Activated CD4-positive, alpha-beta T cell treated with anti-CD3 and anti-CD28 coated beads for 4 hours (primary cell): ENCODE measurements at regions not wholly inside any gene's neighbourhood (a gene's known extent, or its start where the extent isn't known, plus 50 kb on each side); places are given as distances from the start of the nearest gene placed in this dataset.

Experiments used
- DNase-seq, 2 donors: peaks; one replicate each; pipeline ENCODE4 v3.0.0-alpha.2; 2020

- no peak for DNase-seq
Observed at GRCh38 chr5:89981878-89982773, 427.4 kb downstream of the CETN3 start.

- no peak for DNase-seq
Observed at GRCh38 chr5:89981021-89981420, 428.5 kb downstream of the CETN3 start.

GRCh38 chr5:89973516-89973915 lies 436.0 kb downstream of the CETN3 start:
- no peak for DNase-seq

GRCh38 chr5:89972901-89973300 lies 436.7 kb downstream of the CETN3 start:
- DNase-seq = no peak

GRCh38 chr5:89968958-89969381 lies 440.6 kb downstream of the CETN3 start:
- DNase-seq = no peak

GRCh38 chr5:89967771-89968444 lies 441.6 kb downstream of the CETN3 start:
- no peak for DNase-seq

- no peak for DNase-seq
Observed at GRCh38 chr5:89956838-89957237, 452.7 kb downstream of the CETN3 start.

- DNase-seq = no peak
Observed at GRCh38 chr5:89954916-89955315, 454.6 kb downstream of the CETN3 start.

GRCh38 chr5:89951876-89952275 lies 457.7 kb downstream of the CETN3 start:
- no peak for DNase-seq

GRCh38 chr5:89950234-89950633 lies 459.3 kb downstream of the CETN3 start:
- no peak for DNase-seq

GRCh38 chr5:89948977-89949376 lies 460.6 kb downstream of the CETN3 start:
- no peak for DNase-seq

- DNase-seq = no peak
Observed at GRCh38 chr5:89946916-89947315, 462.6 kb downstream of the CETN3 start.

- DNase-seq = no peak
Observed at GRCh38 chr5:89946508-89946907, 463.0 kb downstream of the CETN3 start.

- DNase-seq = no peak
Observed at GRCh38 chr5:89942171-89942570, 467.4 kb downstream of the CETN3 start.

- DNase-seq = no peak
Observed at GRCh38 chr5:89936576-89936975, 473.0 kb downstream of the CETN3 start.

- DNase-seq = no peak
Observed at GRCh38 chr5:89934069-89934468, 475.5 kb downstream of the CETN3 start.

- DNase-seq = no peak
Observed at GRCh38 chr5:89932771-89933181, 476.8 kb downstream of the CETN3 start.

- no peak for DNase-seq
Observed at GRCh38 chr5:89930591-89931392, 478.8 kb downstream of the CETN3 start.

- no peak for DNase-seq
Observed at GRCh38 chr5:89929834-89930233, 479.7 kb downstream of the CETN3 start.

GRCh38 chr5:89929173-89929572 lies 480.4 kb downstream of the CETN3 start:
- no peak for DNase-seq

GRCh38 chr5:89922161-89922560 lies 487.4 kb downstream of the CETN3 start:
- DNase-seq = no peak

- no peak for DNase-seq
Observed at GRCh38 chr5:89917112-89917511, 492.4 kb downstream of the CETN3 start.

- DNase-seq = no peak
Observed at GRCh38 chr5:89916131-89916530, 493.4 kb downstream of the CETN3 start.
